ENCODE measurements at regions not wholly inside any gene's neighbourhood (a gene's known extent, or its start where the extent isn't known, plus 50 kb on each side); places are given as distances from the start of the nearest gene placed in this dataset.
"Not testable (repeated sequence)": the region's sequence is repeated elsewhere in the genome, so short reads cannot be mapped to it uniquely, and the experiment has no call there.

GRCh38 chrX:11836284-11836683 lies 78.2 kb downstream of the MSL3 start:
- DNase-seq: no peak

GRCh38 chrX:11837437-11837836 lies 79.4 kb downstream of the MSL3 start:
- DNase-seq: no peak

GRCh38 chrX:11864171-11864570 lies 106.1 kb downstream of the MSL3 start:
- no peak for DNase-seq

GRCh38 chrX:11867610-11868345 lies 109.7 kb downstream of the MSL3 start:
- DNase-seq: no peak

GRCh38 chrX:11870789-11871188 lies 112.8 kb downstream of the MSL3 start:
- DNase-seq: no peak

GRCh38 chrX:11881485-11882170 lies 123.6 kb downstream of the MSL3 start:
- no peak for DNase-seq

- DNase-seq: no peak
These were observed 128.7 kb downstream of the MSL3 start for GRCh38 chrX:11886745-11887144.

GRCh38 chrX:11887175-11887574 lies 129.1 kb downstream of the MSL3 start:
- no peak for DNase-seq

- no peak for DNase-seq
These were observed 130.4 kb downstream of the MSL3 start for GRCh38 chrX:11888421-11888820.

GRCh38 chrX:11889791-11890190 lies 131.8 kb downstream of the MSL3 start:
- no peak for DNase-seq

- DNase-seq: peak; percentile 39 to 75 (median 49)
These were observed 132.9 kb downstream of the MSL3 start for GRCh38 chrX:11890836-11891514.

GRCh38 chrX:11893933-11894710 lies 136.1 kb downstream of the MSL3 start:
- DNase-seq: no peak

- no peak for DNase-seq
These were observed 141.1 kb downstream of the MSL3 start for GRCh38 chrX:11899091-11899490.

GRCh38 chrX:11905933-11906332 lies 147.9 kb downstream of the MSL3 start:
- not testable (repeated sequence) for DNase-seq

GRCh38 chrX:11908371-11908770 lies 150.3 kb downstream of the MSL3 start:
- no peak for DNase-seq

GRCh38 chrX:11913001-11913400 lies 155.0 kb downstream of the MSL3 start:
- no peak for DNase-seq

GRCh38 chrX:11929476-11929875 lies 171.4 kb downstream of the MSL3 start:
- DNase-seq: no peak

- no peak for DNase-seq
These were observed 174.4 kb downstream of the MSL3 start for GRCh38 chrX:11932423-11932822.

- DNase-seq: no peak
These were observed 176.1 kb downstream of the MSL3 start for GRCh38 chrX:11934089-11934488.

GRCh38 chrX:11941571-11941970 lies 183.5 kb downstream of the MSL3 start:
- DNase-seq: no peak

GRCh38 chrX:11944501-11944900 lies 186.5 kb downstream of the MSL3 start:
- peak in 2 of 3 donors; percentile 38 to 46 for DNase-seq

GRCh38 chrX:11949291-11949690 lies 189.0 kb upstream of the FRMPD4 start:
- no peak for DNase-seq

Data from muscle of back (tissue), 3 donors.